DOHH2 (cell line): ENCODE measurements at regions not wholly inside any gene's neighbourhood (a gene's known extent, or its start where the extent isn't known, plus 50 kb on each side); places are given as distances from the start of the nearest gene placed in this dataset.
"Not testable (repeated sequence)": the region's sequence is repeated elsewhere in the genome, so short reads cannot be mapped to it uniquely, and the experiment has no call there.

Experiments used
- H3F3A ChIP-seq: fragments of 200-600 bp; sonication (generic), shearing (Covaris generic); 2 replicates; pipeline ENCODE4 v1.6.0; 2016; ENCODE audit warnings: antibody characterized with exemption, mild to moderate bottlenecking; ENCODE audit not compliant: control insufficient read depth, insufficient read depth
- H3K27ac ChIP-seq: fragments of 200-600 bp; sonication (generic); 2 replicates; pipeline ENCODE4 v1.5.1; 2014; ENCODE audit warnings: low read depth, mild to moderate bottlenecking, low read length, moderate library complexity
- H3K27me3 ChIP-seq: fragments of 200-600 bp; sonication (generic); 2 replicates; pipeline ENCODE4 v1.6.1; 2014; ENCODE audit warnings: mild to moderate bottlenecking, low read length, mixed read lengths; ENCODE audit not compliant: control insufficient read depth
- H3K36me3 ChIP-seq: fragments of 200-600 bp; sonication (generic); 2 replicates; pipeline ENCODE4 v1.6.1; 2014; ENCODE audit warnings: mild to moderate bottlenecking, low read length, moderate library complexity, mixed read lengths; ENCODE audit not compliant: control insufficient read depth
- H3K4me1 ChIP-seq: fragments of 200-600 bp; sonication (generic); 2 replicates; pipeline ENCODE4 v1.6.1; 2014; ENCODE audit warnings: mild to moderate bottlenecking, low read length, mixed read lengths; ENCODE audit not compliant: control insufficient read depth
- H3K4me2 ChIP-seq: fragments of 200-600 bp; sonication (generic); 2 replicates; pipeline ENCODE4 v1.6.0; 2014; ENCODE audit warnings: mild to moderate bottlenecking, low read length, moderate library complexity
- H3K4me3 ChIP-seq: fragments of 200-600 bp; sonication (generic); 2 replicates; pipeline ENCODE4 v1.5.1; 2014; ENCODE audit warnings: mild to moderate bottlenecking, low read length, mixed read lengths
- H3K79me2 ChIP-seq: fragments of 200-600 bp; sonication (generic); 2 replicates; pipeline ENCODE4 v1.6.1; 2014; ENCODE audit warnings: mild to moderate bottlenecking, low read length, mixed read lengths; ENCODE audit not compliant: control insufficient read depth
- H3K9me2 ChIP-seq: fragments of 200-600 bp; sonication (generic); replicated peaks from 2 replicates; pipeline ENCODE4 v1.6.1; 2014; ENCODE audit warnings: mild to moderate bottlenecking, low read length, mixed read lengths; ENCODE audit not compliant: control insufficient read depth
- H3K9me3 ChIP-seq: fragments of 200-600 bp; sonication (generic); 2 replicates; pipeline ENCODE4 v1.6.1; 2014; ENCODE audit warnings: antibody characterized with exemption, low read length, mixed read lengths; ENCODE audit not compliant: control insufficient read depth, insufficient read depth
- H4K20me1 ChIP-seq: fragments of 200-600 bp; sonication (generic); 2 replicates; pipeline ENCODE4 v1.6.0; 2014; ENCODE audit warnings: low read depth, mild to moderate bottlenecking, antibody characterized with exemption, low read length, moderate library complexity; ENCODE audit not compliant: control insufficient read depth, insufficient read depth
- CTCF ChIP-seq: fragments of 200-600 bp; sonication (generic); IDR thresholded peaks from one replicate; pipeline ENCODE4 v1.5.1; 2014; ENCODE audit warnings: antibody characterized with exemption, mild to moderate bottlenecking, low read depth, low read length; ENCODE audit not compliant: poor library complexity, severe bottlenecking
- EZH2phosphoT487 ChIP-seq: fragments of 200-600 bp; sonication (generic); IDR thresholded peaks from 2 replicates; pipeline ENCODE4 v1.6.1; 2017; ENCODE audit warnings: borderline replicate concordance, mild to moderate bottlenecking, antibody characterized with exemption, low read length, moderate library complexity, mixed read lengths

- H3K27ac ChIP-seq: no peak overlapping the region
- TF ChIP-seq CTCF: no peak
- TF ChIP-seq EZH2phosphoT487: no peak
- H3K9me3 ChIP-seq: no peaks in the 10 kb centered on the region
- no peak overlapping the region for H3K4me3 ChIP-seq
- no peaks in the 10 kb centered on the region for H3K27me3 ChIP-seq
- H4K20me1 ChIP-seq: no peaks in the 10 kb centered on the region
- no peaks in the 10 kb centered on the region for H3K9me2 ChIP-seq
- H3K4me2 ChIP-seq: no peak overlapping the region
- H3F3A ChIP-seq: no peaks in the 10 kb centered on the region
- H3K4me1 ChIP-seq: no peaks in the 10 kb centered on the region
- H3K79me2 ChIP-seq: no peaks in the 10 kb centered on the region
- no peaks in the 10 kb centered on the region for H3K36me3 ChIP-seq
These were observed 62.4 kb upstream of the PRMT8 start for GRCh38 chr12:3428631-3429030.

GRCh38 chr12:3429523-3429922, 61.5 kb upstream of the PRMT8 start:
- not testable (repeated sequence) for H3K4me3 ChIP-seq, H3F3A ChIP-seq, H3K27ac ChIP-seq, H4K20me1 ChIP-seq, H3K79me2 ChIP-seq, H3K9me2 ChIP-seq, H3K4me2 ChIP-seq, H3K36me3 ChIP-seq, H3K9me3 ChIP-seq, H3K4me1 ChIP-seq, H3K27me3 ChIP-seq

GRCh38 chr12:3431686-3432085, 59.3 kb upstream of the PRMT8 start:
- no peaks in the 10 kb centered on the region for H3K4me1 ChIP-seq
- no peaks in the 10 kb centered on the region for H3K27me3 ChIP-seq
- no peak overlapping the region for H3K4me3 ChIP-seq
- TF ChIP-seq EZH2phosphoT487: no peak
- no peak for TF ChIP-seq CTCF
- no peaks in the 10 kb centered on the region for H3K9me3 ChIP-seq
- H3K36me3 ChIP-seq: no peaks in the 10 kb centered on the region
- H3K4me2 ChIP-seq: no peak overlapping the region
- no peaks in the 10 kb centered on the region for H3K9me2 ChIP-seq
- H4K20me1 ChIP-seq: no peaks in the 10 kb centered on the region
- no peak overlapping the region for H3K27ac ChIP-seq
- H3F3A ChIP-seq: no peaks in the 10 kb centered on the region
- H3K79me2 ChIP-seq: no peaks in the 10 kb centered on the region

- Histone ChIP-seq H3K4me3 (no peak overlapping the region), H3K4me2 (no peak overlapping the region), H3K27me3 (no peaks in the 10 kb centered on the region), H3K9me2 (no peaks in the 10 kb centered on the region), H3K36me3 (no peaks in the 10 kb centered on the region), H3K9me3 (no peaks in the 10 kb centered on the region), H3K4me1 (no peaks in the 10 kb centered on the region), H4K20me1 (no peaks in the 10 kb centered on the region), H3F3A (no peaks in the 10 kb centered on the region), H3K27ac (no peak overlapping the region), H3K79me2 (no peaks in the 10 kb centered on the region)
- TF ChIP-seq CTCF (no peak), EZH2phosphoT487 (no peak)
These were observed 58.7 kb upstream of the PRMT8 start for GRCh38 chr12:3432176-3432742.
